ENCODE measurements at regions not wholly inside any gene's neighbourhood (a gene's known extent, or its start where the extent isn't known, plus 50 kb on each side); places are given as distances from the start of the nearest gene placed in this dataset.

DNA sequence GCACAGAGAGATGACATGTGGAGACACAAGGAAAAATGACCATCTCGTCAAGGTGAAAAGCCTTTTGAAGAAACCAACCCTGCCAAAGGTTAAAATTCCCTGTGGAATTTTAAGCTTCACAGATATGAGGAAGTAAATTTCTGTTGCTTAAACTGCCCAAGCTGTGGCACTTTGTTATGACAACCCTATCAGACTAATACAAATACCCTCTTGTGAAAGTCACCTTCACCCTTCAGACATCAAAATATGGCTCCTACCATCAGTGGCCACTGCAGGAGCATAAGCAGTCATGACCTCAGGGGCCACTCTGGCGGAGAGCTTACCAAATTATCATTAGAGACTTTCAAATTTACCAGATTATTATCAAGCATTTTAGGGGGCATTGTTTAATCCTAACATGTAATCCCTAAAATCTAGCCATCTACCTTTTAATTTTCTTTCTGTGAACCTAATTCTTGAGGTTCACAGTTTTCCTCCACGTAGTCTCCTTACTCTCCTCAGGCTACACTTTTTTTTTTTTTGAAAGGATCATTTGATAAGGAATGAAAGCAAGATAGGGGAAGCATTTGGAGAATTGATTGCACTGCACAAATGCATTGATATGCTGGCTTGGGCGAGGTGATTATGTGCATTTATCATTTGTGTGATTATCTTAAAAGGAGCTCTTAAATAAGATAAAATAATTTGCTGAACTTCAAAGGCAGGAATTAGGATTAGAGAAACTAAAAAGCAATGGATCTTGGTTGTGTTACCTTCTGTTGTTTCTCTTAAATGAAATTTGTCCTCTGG is 90.3 kb downstream of the TMEM168 start:
- Histone ChIP-seq H3K9me3 (ENCODE audit: insufficient read depth, low read depth) (no peaks in the 10 kb centered on the region), H3K4me3 (no peak overlapping the region), H3F3A (ENCODE audit: insufficient read depth, low read depth) (no peaks in the 10 kb centered on the region), H4K20me1 (ENCODE audit: insufficient read depth) (no peaks in the 10 kb centered on the region), H3K36me3 (ENCODE audit: low read depth) (no peaks in the 10 kb centered on the region), H3K4me1 (replicated peaks; ENCODE audit: insufficient read depth) (no peaks in the 10 kb centered on the region), H3K9me2 (ENCODE audit: insufficient read depth) (no peaks in the 10 kb centered on the region), H3K4me2 (no peak overlapping the region), H3K27me3 (ENCODE audit: insufficient read depth, low read depth) (no peaks in the 10 kb centered on the region), H3K27ac (no peak overlapping the region), H3K79me2 (ENCODE audit: low read depth) (no peaks in the 10 kb centered on the region), H2AFZ (no peak overlapping the region)
- BruUV-seq (replicated peaks): no TSS peak
- intact Hi-C loops (cut with micrococcal nuclease; ENCODE audit: unreplicated experiment): no loop called here
- ChIA-PET POLR2A (ENCODE audit: unreplicated experiment) (no interaction called here), CTCF (no interaction called here)
- no peak for DNase-seq
- no peak for TF ChIP-seq EZH2 (IDR thresholded peaks at IDR 0.05; ENCODE audit: low read depth)
- TF ChIP-seq, protein P1, sequence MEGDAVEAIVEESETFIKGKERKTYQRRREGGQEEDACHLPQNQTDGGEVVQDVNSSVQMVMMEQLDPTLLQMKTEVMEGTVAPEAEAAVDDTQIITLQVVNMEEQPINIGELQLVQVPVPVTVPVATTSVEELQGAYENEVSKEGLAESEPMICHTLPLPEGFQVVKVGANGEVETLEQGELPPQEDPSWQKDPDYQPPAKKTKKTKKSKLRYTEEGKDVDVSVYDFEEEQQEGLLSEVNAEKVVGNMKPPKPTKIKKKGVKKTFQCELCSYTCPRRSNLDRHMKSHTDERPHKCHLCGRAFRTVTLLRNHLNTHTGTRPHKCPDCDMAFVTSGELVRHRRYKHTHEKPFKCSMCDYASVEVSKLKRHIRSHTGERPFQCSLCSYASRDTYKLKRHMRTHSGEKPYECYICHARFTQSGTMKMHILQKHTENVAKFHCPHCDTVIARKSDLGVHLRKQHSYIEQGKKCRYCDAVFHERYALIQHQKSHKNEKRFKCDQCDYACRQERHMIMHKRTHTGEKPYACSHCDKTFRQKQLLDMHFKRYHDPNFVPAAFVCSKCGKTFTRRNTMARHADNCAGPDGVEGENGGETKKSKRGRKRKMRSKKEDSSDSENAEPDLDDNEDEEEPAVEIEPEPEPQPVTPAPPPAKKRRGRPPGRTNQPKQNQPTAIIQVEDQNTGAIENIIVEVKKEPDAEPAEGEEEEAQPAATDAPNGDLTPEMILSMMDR (conservative IDR thresholded peaks at IDR 0.05): no peak

GRCh38 chr7:112701456-112701855 is 88.7 kb downstream of the TMEM168 start:
- BruUV-seq (replicated peaks): no TSS peak
- Histone ChIP-seq H2AFZ (no peak overlapping the region), H3K4me1 (replicated peaks; ENCODE audit: insufficient read depth) (no peaks in the 10 kb centered on the region), H3K79me2 (ENCODE audit: low read depth) (no peaks in the 10 kb centered on the region), H3F3A (ENCODE audit: insufficient read depth, low read depth) (no peaks in the 10 kb centered on the region), H3K9me3 (ENCODE audit: insufficient read depth, low read depth) (no peaks in the 10 kb centered on the region), H3K27me3 (ENCODE audit: insufficient read depth, low read depth) (no peaks in the 10 kb centered on the region), H3K36me3 (ENCODE audit: low read depth) (no peaks in the 10 kb centered on the region), H3K4me2 (no peak overlapping the region), H3K4me3 (no peak overlapping the region), H3K9me2 (ENCODE audit: insufficient read depth) (peaks cover 2% of the 10 kb centered on the region; the same call in 1 of the 2 replicates), H4K20me1 (ENCODE audit: insufficient read depth) (no peaks in the 10 kb centered on the region), H3K27ac (no peak overlapping the region)
- no peak for DNase-seq
- POLR2A ChIA-PET (ENCODE audit: unreplicated experiment): no interaction called here
- CTCF ChIA-PET: no interaction called here
- intact Hi-C loops (cut with micrococcal nuclease; ENCODE audit: unreplicated experiment): no loop called here
- TF ChIP-seq EZH2 (IDR thresholded peaks at IDR 0.05; ENCODE audit: low read depth): no peak
- TF ChIP-seq, protein P1 (conservative IDR thresholded peaks at IDR 0.05): no peak

- no peak for DNase-seq
- Histone ChIP-seq H3K27ac (no peak overlapping the region), H3K9me2 (ENCODE audit: insufficient read depth) (peaks cover 4% of the 10 kb centered on the region; the same call in 1 of the 2 replicates), H3K4me1 (replicated peaks; ENCODE audit: insufficient read depth) (no peaks in the 10 kb centered on the region), H3K36me3 (ENCODE audit: low read depth) (no peaks in the 10 kb centered on the region), H3K9me3 (ENCODE audit: insufficient read depth, low read depth) (no peaks in the 10 kb centered on the region), H3K79me2 (ENCODE audit: low read depth) (no peaks in the 10 kb centered on the region), H3F3A (ENCODE audit: insufficient read depth, low read depth) (no peaks in the 10 kb centered on the region), H2AFZ (no peak overlapping the region), H3K4me2 (no peak overlapping the region), H3K27me3 (ENCODE audit: insufficient read depth, low read depth) (no peaks in the 10 kb centered on the region), H3K4me3 (no peak overlapping the region), H4K20me1 (ENCODE audit: insufficient read depth) (no peaks in the 10 kb centered on the region)
- ChIA-PET CTCF (interaction anchor here (0.6 kb wide), 1 partner anchor 52 kb away, joined by 4 read pairs; no protein-coding TSS in a partner anchor), POLR2A (ENCODE audit: unreplicated experiment) (no interaction called here)
- TF ChIP-seq, protein P1 (conservative IDR thresholded peaks at IDR 0.05): no peak
- no peak for TF ChIP-seq EZH2 (IDR thresholded peaks at IDR 0.05; ENCODE audit: low read depth)
- intact Hi-C loops (cut with micrococcal nuclease; ENCODE audit: unreplicated experiment): no loop called here
- BruUV-seq (replicated peaks): no TSS peak
Observed at GRCh38 chr7:112707655-112708054, 82.5 kb downstream of the TMEM168 start.
